ENCODE measurements at regions not wholly inside any gene's neighbourhood (a gene's known extent, or its start where the extent isn't known, plus 50 kb on each side); places are given as distances from the start of the nearest gene placed in this dataset.

DNA sequence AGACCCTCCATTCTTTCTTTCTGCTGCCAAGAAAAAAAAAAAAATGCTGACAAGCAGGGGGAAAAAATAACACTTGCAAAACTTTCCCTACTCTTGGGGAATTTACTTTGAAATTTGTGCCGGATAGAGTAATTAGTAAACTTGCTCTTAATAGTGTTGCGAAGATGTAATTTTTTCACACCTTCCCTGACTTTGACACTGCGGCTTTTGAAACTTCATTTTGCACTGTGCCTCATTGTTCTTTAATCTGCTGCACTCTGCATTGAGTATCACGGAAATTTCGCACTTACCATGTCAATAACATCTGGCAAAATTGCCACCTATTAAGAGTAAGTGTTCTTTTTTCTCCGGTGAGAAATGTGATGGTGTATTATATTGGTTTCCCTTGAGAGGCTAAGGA, 596.1 kb downstream of the VRK1 start:
- TF ChIP-seq RAD21 (IDR thresholded peaks at IDR 0.05; ENCODE audit: low read length) (no peak), POLR2A (IDR thresholded peaks at IDR 0.05; ENCODE audit: low read depth, low read length) (no peak), MXI1 (IDR thresholded peaks at IDR 0.05; ENCODE audit: borderline replicate concordance, low read depth, low read length) (no peak), CEBPB (IDR thresholded peaks at IDR 0.05; ENCODE audit: low read depth, low read length) (no peak), SMC3 (IDR thresholded peaks at IDR 0.05; ENCODE audit: low read depth, low read length) (no peak), BHLHE40 (IDR thresholded peaks at IDR 0.05; ENCODE audit: low read depth, low read length) (no peak), RFX5 (IDR thresholded peaks at IDR 0.05; ENCODE audit: low read depth, low read length) (no peak), USF2 (IDR thresholded peaks at IDR 0.05; ENCODE audit: low read depth, low read length) (no peak), RCOR1 (IDR thresholded peaks at IDR 0.05; ENCODE audit: insufficient replicate concordance, low read length) (no peak), MAFK (IDR thresholded peaks at IDR 0.05; ENCODE audit: low read depth, low read length) (no peak)
- TF ChIP-seq, protein P1, sequence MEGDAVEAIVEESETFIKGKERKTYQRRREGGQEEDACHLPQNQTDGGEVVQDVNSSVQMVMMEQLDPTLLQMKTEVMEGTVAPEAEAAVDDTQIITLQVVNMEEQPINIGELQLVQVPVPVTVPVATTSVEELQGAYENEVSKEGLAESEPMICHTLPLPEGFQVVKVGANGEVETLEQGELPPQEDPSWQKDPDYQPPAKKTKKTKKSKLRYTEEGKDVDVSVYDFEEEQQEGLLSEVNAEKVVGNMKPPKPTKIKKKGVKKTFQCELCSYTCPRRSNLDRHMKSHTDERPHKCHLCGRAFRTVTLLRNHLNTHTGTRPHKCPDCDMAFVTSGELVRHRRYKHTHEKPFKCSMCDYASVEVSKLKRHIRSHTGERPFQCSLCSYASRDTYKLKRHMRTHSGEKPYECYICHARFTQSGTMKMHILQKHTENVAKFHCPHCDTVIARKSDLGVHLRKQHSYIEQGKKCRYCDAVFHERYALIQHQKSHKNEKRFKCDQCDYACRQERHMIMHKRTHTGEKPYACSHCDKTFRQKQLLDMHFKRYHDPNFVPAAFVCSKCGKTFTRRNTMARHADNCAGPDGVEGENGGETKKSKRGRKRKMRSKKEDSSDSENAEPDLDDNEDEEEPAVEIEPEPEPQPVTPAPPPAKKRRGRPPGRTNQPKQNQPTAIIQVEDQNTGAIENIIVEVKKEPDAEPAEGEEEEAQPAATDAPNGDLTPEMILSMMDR (conservative IDR thresholded peaks at IDR 0.05; ENCODE audit: low read depth, low read length): no peak

Data from IMR-90 (cell line).